Astrocyte (in vitro differentiated cells and primary cell): ENCODE measurements at regions not wholly inside any gene's neighbourhood (a gene's known extent, or its start where the extent isn't known, plus 50 kb on each side); places are given as distances from the start of the nearest gene placed in this dataset.

Source experiments
- EZH2 ChIP-seq: IDR thresholded peaks from 2 replicates; pipeline ENCODE4 v1.6.1; 2012; ENCODE audit warnings: mild to moderate bottlenecking, low read length, inconsistent platforms; ENCODE audit not compliant: insufficient read depth
- TF ChIP-seq, protein P1 (sequence below): IDR thresholded peaks from 2 replicates; pipeline ENCODE4 v1.5.1; 2011; ENCODE audit warnings: low read depth, mild to moderate bottlenecking, inconsistent platforms, low read length, moderate library complexity; ENCODE audit not compliant: insufficient read depth

DNA sequence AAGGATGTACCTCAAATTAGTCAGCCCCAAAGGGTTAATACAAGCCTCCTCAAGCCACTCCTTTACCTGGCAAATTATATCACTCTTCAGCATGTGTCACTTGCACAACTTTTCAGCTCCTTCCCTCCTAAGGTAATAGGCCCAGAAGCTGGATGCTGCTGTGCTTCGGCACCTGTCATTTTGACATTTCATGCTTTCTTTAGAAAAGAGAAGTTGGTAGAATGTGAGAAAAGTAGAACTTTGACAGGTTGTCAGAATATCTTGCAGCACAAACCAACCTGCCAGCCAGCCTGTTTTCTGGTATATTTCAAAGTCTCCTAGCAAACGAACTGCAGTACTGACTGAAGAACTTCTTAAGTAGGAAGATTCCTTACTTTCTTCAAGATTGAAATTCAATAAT, 2136.9 kb downstream of the MAT2B start:
- TF ChIP-seq EZH2: no peak
- TF ChIP-seq, protein P1, sequence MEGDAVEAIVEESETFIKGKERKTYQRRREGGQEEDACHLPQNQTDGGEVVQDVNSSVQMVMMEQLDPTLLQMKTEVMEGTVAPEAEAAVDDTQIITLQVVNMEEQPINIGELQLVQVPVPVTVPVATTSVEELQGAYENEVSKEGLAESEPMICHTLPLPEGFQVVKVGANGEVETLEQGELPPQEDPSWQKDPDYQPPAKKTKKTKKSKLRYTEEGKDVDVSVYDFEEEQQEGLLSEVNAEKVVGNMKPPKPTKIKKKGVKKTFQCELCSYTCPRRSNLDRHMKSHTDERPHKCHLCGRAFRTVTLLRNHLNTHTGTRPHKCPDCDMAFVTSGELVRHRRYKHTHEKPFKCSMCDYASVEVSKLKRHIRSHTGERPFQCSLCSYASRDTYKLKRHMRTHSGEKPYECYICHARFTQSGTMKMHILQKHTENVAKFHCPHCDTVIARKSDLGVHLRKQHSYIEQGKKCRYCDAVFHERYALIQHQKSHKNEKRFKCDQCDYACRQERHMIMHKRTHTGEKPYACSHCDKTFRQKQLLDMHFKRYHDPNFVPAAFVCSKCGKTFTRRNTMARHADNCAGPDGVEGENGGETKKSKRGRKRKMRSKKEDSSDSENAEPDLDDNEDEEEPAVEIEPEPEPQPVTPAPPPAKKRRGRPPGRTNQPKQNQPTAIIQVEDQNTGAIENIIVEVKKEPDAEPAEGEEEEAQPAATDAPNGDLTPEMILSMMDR: no peak
